NCI-H146 (cell line): ENCODE measurements at regions not wholly inside any gene's neighbourhood (a gene's known extent, or its start where the extent isn't known, plus 50 kb on each side); places are given as distances from the start of the nearest gene placed in this dataset.

Experiments
- DNase-seq: peaks from one replicate; lab custom pipeline; 2025; lab: John Stamatoyannopoulos, UW

- DNase-seq: no peak
These were observed 547.1 kb downstream of the CCDC171 start for GRCh38 chr9:16099732-16100536.

DNA sequence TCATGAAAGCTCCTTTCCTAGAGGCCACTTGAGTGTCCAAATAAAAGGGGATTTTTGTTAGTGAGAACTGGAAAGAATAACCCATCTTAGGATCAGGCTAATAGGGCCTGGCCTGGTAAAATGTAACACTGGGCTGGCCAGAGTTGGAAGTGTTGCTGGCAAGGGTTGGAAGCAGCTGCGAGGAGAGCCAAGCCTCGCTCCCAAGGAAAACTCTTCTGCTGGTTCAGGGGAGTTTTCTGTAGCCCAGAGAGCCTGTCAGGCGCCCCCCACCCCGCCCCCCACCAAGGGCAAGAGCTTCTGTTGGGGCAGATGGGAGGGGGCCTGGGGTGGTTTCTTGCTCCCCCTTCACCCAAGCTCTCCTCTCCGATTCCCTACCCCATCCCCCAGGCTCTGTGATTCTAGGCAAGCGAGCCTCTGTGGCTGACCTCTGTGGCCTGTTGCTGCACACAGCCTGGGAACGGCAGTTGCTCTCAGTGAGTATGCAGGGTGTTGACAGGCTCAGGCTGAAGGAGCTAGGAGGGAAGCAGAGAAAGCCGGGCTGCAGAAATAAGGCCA is 547.8 kb downstream of the CCDC171 start:
- DNase-seq: no peak

DNA sequence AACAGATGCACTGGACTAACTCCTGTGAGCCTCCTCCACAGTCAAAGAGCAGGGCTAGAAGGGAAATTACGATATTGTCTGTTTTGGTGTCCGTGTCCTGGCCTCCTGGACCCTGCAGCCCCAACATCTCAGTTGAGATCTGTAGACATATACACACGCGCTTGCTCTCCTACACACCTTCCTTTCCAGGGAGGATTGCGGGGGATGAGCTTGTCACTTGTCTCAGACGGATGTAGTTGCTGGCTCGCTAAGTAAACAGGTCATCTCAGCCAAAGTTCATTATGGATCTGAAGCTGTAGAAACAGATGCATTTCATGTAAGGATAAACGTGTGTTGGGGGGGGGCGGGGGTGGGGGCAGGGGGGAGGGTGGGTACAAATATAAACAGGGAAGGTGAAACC is 549.3 kb downstream of the CCDC171 start:
- no peak for DNase-seq

- DNase-seq: no peak
These were observed 551.0 kb downstream of the CCDC171 start for GRCh38 chr9:16103620-16104397.

DNA sequence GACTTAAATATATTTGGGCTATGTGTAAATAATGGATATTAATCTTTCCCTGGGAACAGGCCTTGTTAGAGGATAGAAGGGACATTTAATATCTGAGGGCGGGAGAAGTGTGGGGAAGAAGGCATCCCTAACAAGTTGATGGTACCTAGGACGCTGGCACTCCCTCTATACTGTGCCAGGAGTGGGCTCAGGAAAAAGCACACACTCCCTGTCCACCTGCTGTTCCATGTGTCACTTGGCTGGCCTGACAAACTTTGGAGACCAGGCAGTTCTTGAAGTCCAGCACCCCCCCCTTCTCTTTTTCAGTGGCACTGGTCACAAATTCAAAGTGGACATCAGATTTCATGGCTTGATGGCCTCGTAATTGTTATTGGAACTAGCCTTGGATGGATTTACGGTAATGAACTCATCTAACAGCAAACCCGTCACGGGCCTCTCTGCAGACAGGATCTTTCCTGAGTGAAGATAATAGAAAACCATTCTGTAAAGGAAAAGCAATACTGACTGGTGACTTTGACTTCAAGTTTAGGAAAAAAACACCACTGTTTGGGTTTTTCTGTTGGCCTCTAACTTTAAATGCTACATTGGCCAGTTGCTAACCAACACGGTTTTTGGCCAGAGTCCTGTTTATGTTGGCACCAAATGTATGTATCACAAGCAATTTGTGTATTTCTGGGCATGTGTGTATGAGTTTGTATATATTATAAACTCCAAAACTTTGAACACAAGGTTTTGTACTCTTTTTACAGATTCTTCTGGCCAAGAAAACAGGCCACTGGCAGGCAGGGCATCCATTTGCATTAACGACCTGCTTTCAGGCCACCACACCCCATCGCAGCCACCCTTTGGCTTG is 552.6 kb downstream of the CCDC171 start:
- DNase-seq: no peak

- peak; percentile 67 for DNase-seq
These were observed 553.3 kb downstream of the CCDC171 start for GRCh38 chr9:16106021-16106571.

- no peak for DNase-seq
These were observed 559.3 kb downstream of the CCDC171 start for GRCh38 chr9:16112116-16112515.

GRCh38 chr9:16115994-16116393 is 563.2 kb downstream of the CCDC171 start:
- DNase-seq: no peak

- DNase-seq: no peak
These were observed 565.2 kb downstream of the CCDC171 start for GRCh38 chr9:16118043-16118442.

- DNase-seq: no peak
These were observed 566.7 kb downstream of the CCDC171 start for GRCh38 chr9:16119261-16120230.

DNA sequence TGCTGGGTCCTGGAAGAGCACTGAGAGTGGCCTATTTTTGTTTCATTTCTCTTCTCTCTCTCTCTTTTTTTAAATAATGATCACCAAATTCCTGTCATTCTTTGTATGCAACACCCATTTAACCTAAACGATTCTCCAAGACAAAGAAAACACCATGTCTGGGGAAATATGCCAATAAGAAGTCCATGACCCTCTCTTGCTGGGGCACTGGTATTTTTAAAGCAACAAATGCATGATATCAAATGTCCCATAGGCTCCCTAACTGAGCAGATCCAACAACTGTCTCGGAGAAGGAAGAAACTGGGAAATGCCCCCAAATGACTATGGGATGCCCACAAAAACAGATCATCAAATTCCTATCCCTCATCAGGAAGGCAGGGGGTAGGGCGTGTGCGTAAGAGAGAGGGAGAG is 567.4 kb downstream of the CCDC171 start:
- no peak for DNase-seq

DNA sequence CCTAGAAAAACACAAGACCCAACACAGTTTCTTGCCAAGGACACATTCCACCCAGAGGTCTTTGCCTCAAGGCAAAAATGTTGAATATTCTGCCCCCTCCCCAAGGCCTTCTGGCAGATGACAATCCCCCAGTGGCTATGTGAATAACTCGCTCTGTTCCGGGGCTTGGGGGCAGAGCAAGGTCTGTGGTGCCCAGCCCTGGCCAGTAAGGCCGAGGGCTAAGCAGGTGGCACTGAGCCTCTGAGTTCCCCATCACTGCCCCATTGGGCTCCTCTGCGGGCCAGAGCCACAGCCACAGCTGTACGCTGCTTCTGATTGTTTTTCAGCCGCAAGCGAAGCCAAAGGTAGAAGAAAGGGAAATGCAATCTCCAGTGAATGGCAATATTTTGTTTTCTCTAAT is 567.9 kb downstream of the CCDC171 start:
- no peak for DNase-seq

- no peak for DNase-seq
These were observed 568.3 kb downstream of the CCDC171 start for GRCh38 chr9:16121168-16121567.

- no peak for DNase-seq
These were observed 568.9 kb downstream of the CCDC171 start for GRCh38 chr9:16121601-16122286.

DNA sequence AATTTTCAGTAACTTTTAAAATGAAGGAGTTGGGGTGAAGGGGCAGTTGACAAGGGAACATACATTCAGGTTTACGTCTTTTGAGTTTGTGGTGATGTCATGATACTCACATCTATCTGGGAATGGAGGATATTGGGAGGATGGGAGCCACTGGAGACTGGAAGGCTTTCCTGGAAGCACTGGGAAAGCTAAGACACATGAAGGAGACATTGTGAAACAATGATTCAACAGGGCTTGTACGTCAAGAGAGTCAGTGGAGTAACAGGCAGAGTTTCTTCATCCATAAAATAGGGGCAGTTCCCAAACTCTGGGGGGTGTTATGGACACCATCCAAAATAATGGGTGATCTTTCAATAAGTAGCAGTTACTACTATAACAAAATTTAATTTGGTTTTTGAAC is 572.8 kb downstream of the CCDC171 start:
- DNase-seq: no peak

DNA sequence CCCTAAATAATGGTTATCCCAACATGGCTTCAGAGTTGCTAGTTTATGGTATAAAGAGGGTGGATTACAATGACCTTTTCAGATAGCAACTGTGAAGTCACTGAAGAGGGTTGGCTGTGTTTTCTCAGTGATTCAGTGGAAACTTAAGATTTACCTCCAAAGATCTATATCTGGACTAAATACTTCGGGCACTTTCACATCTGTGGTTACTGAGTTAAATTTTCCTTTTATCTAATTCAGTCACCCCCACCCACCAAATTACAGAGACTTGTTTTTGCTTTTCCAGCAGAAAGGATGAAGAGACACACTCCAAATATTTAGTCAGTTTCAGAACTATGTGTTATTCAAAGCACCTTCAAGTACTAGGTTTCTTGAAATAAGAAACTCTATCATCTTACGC is 573.2 kb downstream of the CCDC171 start:
- no peak for DNase-seq

- no peak for DNase-seq
These were observed 575.2 kb downstream of the CCDC171 start for GRCh38 chr9:16128003-16128402.

DNA sequence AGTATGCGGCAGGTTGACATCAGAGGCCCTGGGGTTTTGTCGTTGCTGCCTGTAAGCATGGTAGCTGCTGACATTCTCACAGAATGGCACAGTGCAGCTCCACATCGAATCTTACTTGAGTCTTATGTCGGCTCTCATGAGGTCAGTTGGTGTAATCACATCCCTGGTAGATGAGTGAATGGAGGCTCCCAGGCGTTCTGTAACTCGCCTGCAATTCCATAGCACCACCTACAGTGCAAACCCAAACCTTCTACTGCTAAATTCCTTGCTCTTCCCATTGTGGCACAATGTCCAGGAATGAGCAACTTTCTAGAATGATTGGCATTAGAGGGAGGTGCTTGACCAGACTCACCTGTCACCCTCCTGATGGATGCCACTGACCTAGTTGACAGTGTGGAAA is 578.4 kb downstream of the CCDC171 start:
- no peak for DNase-seq

GRCh38 chr9:16132513-16132912 is 579.7 kb downstream of the CCDC171 start:
- no peak for DNase-seq

GRCh38 chr9:16133032-16133431 is 580.2 kb downstream of the CCDC171 start:
- peak; percentile 24 for DNase-seq
